GM19467 (cell line): ENCODE measurements at regions not wholly inside any gene's neighbourhood (a gene's known extent, or its start where the extent isn't known, plus 50 kb on each side); places are given as distances from the start of the nearest gene placed in this dataset.
"Not testable (repeated sequence)": the region's sequence is repeated elsewhere in the genome, so short reads cannot be mapped to it uniquely, and the experiment has no call there.

Source experiments
- ATAC-seq: cut with Tn5 transposase; IDR thresholded peaks from one replicate; pipeline ENCODE4 v1.9.1; 2021; ENCODE audit warnings: mild to moderate bottlenecking, moderate library complexity; ENCODE audit not compliant: unreplicated experiment

GRCh38 chr6:103826209-103826608 lies 1033.5 kb downstream of the HACE1 start:
- no peak for ATAC-seq

GRCh38 chr6:103820148-103820547 lies 1039.6 kb downstream of the HACE1 start:
- no peak for ATAC-seq

DNA sequence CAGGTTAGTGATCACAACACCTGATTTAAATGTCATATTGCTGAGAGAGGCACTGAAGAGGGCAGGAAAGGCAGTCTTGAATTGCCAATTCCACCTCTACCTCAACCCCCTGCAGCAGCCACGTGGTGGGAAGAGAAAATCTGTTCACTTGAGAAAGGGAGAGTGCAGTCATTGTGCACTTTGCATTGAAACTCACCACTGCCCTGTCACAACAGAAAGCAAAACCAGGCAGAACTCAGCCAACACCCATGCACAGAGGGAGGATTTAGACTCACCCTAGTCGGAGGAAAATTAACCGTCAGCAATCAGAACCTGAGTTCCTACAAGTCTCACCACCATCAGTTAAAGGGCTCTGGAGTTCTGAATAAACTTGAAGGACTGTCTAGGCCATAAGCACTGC lies 1040.2 kb downstream of the HACE1 start:
- ATAC-seq = no peak

DNA sequence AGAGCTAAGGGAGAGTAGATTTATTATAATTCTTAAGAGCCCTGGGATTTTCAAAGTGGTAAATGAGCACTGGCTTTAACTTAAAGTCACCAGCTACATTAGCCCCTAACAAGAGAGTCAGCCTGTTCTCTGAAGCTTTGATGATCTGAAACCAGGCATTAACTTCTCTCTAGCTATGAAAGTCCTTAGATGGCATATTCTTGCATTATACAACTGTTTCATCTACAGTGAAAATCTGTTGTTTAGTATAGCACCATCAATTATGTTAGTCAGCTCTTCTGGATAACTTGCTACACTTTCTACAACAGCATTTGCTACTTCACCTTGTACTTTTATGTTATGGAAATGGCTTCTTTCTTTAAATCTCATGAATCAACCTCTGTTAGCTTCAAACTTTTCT lies 1046.7 kb downstream of the HACE1 start:
- ATAC-seq = no peak

GRCh38 chr6:103801901-103802479 lies 1057.7 kb downstream of the HACE1 start:
- ATAC-seq = not testable (repeated sequence)

DNA sequence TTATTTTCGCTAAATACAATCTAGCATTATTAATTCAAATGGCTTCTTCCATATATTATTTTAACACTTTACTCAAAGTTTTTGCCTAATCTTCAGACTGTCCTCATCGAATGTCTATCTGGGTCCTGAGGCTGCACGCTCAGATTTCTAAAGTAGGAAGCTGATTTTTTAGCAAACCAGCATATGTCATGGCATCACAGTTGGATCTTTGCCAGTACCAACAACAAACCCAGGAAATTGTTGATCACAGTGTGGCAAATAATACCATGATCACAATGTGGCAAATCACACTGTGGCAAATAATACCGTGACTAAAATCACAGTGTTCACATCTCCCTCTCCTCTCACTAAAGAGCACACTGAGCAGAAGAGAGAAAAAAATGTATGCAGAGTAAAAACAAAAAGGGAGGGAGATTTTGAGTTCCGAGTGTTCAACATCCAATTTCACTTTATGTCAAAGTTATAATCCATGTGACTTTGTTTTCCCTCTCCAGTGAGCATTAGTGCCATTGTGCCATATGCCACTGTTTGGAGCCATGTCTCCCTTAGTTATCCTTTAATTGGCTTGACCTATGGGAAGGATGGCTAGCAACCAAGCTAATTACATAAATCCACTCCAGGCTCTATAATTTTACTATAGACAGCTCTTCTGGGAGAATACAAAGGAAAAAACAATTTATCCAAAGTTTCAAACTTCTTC lies 1059.6 kb downstream of the HACE1 start:
- ATAC-seq = no peak

GRCh38 chr6:103798166-103798565 lies 1061.6 kb downstream of the HACE1 start:
- no peak for ATAC-seq

GRCh38 chr6:103797738-103798137 lies 1062.0 kb downstream of the HACE1 start:
- no peak for ATAC-seq

- ATAC-seq = no peak
These were observed 1068.3 kb downstream of the HACE1 start for GRCh38 chr6:103791458-103791857.

GRCh38 chr6:103784117-103784516 lies 1075.6 kb downstream of the HACE1 start:
- no peak for ATAC-seq

DNA sequence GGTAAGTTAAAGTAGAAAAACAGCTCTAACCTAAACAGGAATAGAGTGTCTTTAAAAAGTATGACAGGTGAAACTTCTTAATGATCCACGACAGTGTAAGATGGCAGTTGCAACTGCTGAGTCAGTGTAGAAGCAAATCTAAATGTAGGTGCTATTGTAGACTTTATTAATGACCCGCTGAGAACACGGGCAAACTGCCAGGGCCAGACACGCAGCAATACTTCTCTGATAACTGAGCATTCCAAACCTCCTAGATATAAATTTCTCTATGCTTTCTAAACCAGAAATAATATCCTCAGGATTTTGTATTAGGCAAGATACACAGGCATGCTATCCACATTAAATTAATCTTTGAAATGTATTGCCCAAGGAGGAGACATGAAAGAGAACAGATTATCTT lies 1076.4 kb downstream of the HACE1 start:
- no peak for ATAC-seq

GRCh38 chr6:103769431-103769830 lies 1090.3 kb downstream of the HACE1 start:
- ATAC-seq = no peak

DNA sequence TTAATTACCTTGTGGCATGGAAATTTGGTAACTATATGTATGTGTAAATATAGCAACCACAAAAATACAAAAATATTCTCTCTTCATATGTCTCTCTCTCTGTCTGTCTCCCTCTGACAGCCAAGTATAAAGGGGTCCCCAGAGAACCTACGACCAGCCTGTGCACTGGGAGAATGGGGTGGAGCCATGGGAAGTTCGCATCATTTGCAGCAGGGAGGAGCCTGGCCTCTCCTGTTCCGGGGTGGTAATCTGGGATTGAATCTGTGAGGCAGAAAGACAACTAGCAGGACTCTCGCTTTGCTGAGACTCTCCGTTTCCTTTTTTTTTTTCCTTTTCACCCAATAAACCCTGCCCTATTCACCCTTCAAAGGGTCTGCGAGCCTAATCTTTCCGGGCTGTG lies 1109.1 kb downstream of the HACE1 start:
- no peak for ATAC-seq

- no peak for ATAC-seq
These were observed 1125.7 kb downstream of the HACE1 start for GRCh38 chr6:103734016-103734415.

DNA sequence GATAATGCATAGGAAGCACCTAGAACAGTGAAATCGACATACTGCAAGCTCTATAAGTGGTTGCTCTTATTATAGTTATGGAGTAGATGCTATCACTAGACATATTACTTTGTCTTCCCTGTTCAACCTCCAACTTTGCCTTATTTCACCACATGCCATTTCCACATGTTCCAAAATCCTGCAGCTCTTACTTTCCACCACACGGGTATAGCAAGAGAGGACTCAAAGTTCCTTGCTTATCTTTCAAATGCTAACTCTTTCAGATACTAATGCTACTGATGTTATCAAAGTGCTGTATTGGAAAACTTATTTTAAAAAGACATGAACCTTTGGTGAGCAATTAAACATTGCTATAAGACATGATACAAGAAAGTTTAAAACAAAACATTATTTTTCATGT lies 1130.1 kb downstream of the HACE1 start:
- no peak for ATAC-seq

DNA sequence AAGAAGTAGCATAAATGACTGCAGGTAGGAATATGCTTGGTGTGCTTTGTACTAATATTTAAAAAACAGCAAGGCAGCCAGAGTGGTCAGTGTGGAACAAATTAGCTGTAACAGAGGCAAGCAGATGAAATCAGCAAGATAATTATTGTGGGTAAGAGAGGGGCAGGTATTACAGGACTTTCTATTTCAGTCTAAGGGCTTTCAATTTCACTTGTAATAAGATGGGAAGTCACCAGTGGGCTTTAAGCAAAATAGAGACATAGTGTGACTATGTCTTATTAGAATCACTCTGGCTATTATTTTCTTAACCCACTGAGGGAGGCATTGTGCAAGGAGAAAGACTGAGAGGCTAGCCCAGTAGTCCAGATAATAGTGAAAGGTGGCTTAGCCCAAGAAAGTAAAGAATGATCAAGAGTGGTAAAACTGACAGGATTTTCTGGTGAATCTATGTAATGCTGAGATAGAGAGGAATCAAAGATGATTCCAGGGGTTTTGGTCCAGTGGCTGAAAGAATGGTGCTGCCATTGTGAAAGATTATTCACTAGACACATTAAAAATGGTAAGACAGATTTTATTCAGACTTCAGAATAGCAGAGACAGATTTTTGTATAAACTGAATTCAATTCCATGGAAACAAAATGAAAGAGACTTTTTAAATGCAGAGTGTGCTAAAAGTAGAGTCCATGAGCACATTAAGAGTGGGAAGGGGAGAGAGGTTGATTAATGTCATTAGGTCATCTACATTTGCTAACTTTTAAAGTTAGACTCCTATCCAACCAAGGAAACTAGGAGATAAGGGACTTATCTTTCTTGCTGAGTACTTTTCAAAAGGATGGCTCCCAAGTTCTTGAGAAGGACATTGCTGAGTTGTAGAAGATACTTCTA lies 1136.0 kb downstream of the HACE1 start:
- ATAC-seq = no peak

GRCh38 chr6:103722683-103723082 lies 1137.0 kb downstream of the HACE1 start:
- ATAC-seq = no peak

- no peak for ATAC-seq
These were observed 1137.8 kb downstream of the HACE1 start for GRCh38 chr6:103721923-103722322.

DNA sequence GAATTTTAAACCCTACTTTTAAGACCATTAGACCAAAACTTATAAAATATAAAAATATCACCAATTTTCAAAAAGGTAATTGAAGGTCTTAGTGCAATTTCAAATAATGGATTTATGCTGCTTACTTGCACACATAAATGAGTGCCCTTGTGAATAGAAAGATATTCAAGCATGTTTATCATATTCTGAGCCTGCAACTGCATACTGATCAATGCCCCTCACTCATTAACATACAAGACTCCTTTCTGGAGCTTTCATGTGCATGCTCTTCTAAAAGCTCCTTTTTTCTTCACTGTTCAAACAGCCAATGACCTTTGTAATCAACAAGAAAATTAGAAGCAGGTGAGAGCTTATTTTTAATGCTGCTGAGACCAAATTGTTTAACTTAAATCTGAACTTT lies 1139.3 kb downstream of the HACE1 start:
- no peak for ATAC-seq

DNA sequence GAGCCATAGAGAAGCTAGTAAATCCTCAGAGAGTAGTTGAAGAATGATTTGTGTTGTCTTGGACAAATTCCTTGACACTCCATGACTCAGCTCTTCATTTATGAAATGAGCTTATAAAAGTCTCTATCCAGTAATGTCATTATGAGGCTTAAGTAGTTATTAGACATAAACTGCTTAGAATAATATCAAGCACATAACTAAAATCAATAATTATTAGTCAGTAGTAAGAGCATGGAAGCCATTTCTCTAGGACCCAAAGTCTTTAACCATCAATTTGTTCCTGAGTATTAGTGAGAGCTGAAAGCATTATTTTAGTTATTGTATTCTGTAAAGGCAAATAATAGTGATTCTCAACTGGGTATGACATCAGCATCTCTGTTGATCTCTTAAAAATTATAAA lies 1140.2 kb downstream of the HACE1 start:
- no peak for ATAC-seq

GRCh38 chr6:103715269-103715668 lies 1144.5 kb downstream of the HACE1 start:
- no peak for ATAC-seq

DNA sequence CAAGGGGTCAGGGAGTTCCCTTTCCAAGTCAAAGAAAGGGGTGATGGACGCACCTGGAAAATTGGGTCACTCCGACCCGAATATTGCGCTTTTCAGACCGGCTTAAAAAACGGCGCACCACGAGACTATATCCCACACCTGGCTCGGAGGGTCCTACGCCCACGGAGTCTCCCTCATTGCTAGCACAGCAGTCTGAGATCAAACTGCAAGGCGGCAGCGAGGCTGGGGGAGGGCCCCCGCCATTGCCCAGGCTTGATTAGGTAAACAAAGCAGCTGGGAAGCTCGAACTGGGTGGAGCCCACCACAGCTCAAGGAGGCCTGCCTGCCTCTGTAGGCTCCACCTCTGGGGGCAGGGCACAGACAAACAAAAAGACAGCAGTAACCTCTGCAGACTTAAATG lies 1150.5 kb downstream of the HACE1 start:
- not testable (repeated sequence) for ATAC-seq
